GM13977 (cell line): ENCODE measurements at regions not wholly inside any gene's neighbourhood (a gene's known extent, or its start where the extent isn't known, plus 50 kb on each side); places are given as distances from the start of the nearest gene placed in this dataset.

Source experiments
- DNase-seq: peaks from one replicate; pipeline ENCODE4 v3.0.0; 2012; ENCODE audit warnings: low spot score
- CTCF ChIP-seq: IDR thresholded peaks from 2 replicates; pipeline ENCODE4 v1.5.1; 2012; ENCODE audit warnings: mild to moderate bottlenecking, control low read depth; ENCODE audit not compliant: insufficient read depth; ENCODE audit errors: extremely low read depth, missing control alignments
- in situ Hi-C: fragments of 300-500 bp; cut with MboI; formaldehyde crosslinking; loops from one replicate; pipeline ENCODE4 v1.12.0; 2022; ENCODE audit warnings: low sequenced_read_pairs, low pct_unique_long_range_greater_than_20kb, mixed read lengths, inconsistent platforms; ENCODE audit not compliant: unreplicated experiment

DNA sequence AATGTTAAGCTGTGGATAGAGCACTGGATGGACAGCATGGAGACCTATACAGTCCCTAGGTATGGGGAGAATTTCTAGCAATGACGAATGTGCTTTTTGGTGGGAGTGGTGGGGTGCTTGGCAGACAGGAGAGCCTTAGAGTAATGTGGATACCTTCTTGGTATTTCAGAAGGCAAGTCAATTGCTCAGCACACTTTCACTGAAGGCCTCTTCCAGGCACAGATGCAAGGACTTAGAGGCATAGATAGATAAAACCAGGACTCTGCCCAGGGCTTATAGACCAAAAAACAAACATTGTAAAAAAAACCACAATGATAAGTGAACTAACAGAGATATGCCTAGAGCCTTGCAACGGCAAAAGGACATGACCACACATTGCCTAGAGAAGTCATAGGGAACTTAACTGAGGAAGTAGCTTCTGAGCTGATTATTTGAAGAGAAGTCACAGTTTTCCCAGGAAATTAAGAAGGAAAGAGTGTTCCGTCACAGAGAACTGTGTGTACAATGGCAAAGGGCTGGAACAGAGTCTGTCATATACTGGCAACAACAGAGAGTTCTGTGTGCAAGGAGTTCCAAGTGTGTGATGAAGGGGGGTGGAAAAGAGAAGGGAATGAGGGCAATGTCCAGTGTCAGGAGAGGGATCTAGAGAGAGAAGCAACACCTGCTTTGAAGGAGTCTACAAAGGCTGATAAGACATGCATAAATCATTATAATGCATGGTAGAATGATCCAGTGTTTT lies 65.9 kb upstream of the PICALM start:
- TF ChIP-seq CTCF = no peak
- DNase-seq = no peak
- in situ Hi-C loops = no loop called here

- no peak for TF ChIP-seq CTCF
- no peak for DNase-seq
Observed at GRCh38 chr11:86132667-86133249, 63.9 kb upstream of the PICALM start.

GRCh38 chr11:86129740-86130540 lies 61.1 kb upstream of the PICALM start:
- DNase-seq = no peak
- TF ChIP-seq CTCF = no peak
- in situ Hi-C loops = no loop called here

More at GRCh38 chr11:86132667-86133249, 63.9 kb upstream of the PICALM start:
- in situ Hi-C loops = no loop called here

- no peak for TF ChIP-seq CTCF
- no peak for DNase-seq
- in situ Hi-C loops = no loop called here
Observed at GRCh38 chr11:86128914-86129313, 60.0 kb upstream of the PICALM start.

DNA sequence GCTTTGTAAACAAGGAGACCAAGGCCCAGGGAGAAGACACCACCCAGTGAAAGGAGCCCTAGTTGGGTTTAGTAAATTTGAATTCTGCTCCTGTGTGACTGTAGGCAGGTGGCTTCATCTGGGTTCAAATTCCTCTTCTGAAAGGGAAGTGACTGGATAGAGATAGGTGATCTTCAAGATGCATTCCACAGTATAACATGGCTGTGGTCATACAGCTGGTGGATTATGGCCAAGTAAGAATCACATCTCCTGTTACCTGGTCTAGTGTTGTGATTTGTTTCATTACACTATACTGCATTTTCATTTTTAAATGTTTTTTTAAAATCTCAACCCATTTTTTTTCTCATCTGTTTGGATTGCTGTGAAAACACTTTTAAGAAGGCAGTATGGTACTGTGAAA lies 58.0 kb upstream of the PICALM start:
- no peak for TF ChIP-seq CTCF
- in situ Hi-C loops = no loop called here
- DNase-seq = no peak

DNA sequence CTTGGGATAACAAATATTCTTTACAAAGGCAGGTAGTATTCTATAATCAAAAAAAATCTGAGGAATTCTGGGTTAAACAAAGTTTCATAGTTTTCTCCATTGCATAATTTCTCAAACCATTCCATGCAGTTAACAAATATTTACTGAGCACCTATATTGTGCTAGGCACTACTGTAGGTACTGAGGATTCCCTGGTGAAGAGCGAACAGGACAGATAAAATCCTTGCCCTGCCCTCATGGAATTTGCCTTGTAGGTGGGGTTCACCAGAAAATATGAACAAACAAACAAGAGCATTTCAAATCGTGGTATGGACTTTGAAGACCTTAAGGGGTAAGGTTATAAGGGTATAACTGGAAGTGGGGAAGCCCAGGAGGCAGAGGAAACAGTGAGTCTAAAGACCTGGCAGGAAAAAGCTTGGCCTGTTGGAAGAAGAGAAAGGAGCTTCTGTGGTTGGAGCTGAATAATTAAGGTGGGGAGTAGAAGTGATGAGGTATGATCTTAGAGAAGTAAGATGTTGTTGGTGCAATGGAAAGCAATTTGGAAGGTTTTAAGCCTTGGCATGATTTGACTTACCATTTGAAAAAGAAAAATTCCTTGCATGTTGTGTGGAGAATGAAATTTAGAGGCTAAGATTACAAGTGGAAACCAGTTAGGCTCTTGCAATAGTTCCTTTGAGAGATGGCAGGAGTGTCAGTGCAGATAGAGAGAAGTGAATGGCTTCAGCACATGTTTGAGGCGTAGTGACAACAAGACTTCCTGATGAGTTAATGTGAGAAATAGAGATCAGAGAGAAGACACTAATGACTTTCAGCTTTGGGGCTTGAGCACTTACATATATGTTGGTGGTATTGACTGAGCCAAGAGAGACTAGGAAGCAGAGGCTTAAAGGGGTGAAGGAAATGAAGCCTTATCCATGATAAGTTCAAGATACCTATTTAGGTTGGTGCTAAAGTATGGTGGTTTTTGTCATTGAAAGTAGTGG lies 55.7 kb upstream of the PICALM start:
- no peak for TF ChIP-seq CTCF
- in situ Hi-C loops = no loop called here
- DNase-seq = peak; percentile 30
